ENCODE measurements at regions not wholly inside any gene's neighbourhood (a gene's known extent, or its start where the extent isn't known, plus 50 kb on each side); places are given as distances from the start of the nearest gene placed in this dataset.

DNA sequence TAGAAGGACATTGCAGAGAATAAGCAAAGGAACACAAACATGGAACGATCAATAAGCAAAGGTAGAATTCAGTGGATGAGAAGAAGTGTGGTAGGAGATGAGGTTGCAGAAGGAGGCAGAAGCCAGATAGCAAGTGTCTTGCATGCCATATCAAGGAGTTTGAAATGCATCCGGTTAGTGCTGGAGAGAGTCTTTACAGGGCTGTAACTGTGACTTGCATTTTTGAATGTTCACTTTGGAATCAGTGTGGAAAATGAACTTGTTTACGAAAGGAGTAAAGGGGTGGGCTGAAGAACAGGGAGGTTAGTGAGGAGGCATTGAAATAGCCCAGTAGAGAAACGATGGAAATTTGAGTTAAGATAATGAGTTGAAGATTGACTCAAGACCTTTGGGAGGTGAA lies 90.7 kb upstream of the MBNL2 start:
- no peak overlapping the region for H3K27ac ChIP-seq
- intact Hi-C loops (cut with DNase I): no loop called here
- no peaks in the 10 kb centered on the region for H3K27me3 ChIP-seq
- no peak for TF ChIP-seq POLR2A (IDR thresholded peaks at IDR 0.05)
- TF ChIP-seq, protein P1, sequence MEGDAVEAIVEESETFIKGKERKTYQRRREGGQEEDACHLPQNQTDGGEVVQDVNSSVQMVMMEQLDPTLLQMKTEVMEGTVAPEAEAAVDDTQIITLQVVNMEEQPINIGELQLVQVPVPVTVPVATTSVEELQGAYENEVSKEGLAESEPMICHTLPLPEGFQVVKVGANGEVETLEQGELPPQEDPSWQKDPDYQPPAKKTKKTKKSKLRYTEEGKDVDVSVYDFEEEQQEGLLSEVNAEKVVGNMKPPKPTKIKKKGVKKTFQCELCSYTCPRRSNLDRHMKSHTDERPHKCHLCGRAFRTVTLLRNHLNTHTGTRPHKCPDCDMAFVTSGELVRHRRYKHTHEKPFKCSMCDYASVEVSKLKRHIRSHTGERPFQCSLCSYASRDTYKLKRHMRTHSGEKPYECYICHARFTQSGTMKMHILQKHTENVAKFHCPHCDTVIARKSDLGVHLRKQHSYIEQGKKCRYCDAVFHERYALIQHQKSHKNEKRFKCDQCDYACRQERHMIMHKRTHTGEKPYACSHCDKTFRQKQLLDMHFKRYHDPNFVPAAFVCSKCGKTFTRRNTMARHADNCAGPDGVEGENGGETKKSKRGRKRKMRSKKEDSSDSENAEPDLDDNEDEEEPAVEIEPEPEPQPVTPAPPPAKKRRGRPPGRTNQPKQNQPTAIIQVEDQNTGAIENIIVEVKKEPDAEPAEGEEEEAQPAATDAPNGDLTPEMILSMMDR (IDR thresholded peaks at IDR 0.05): no peak
- 89 to 92% methylated on average over 4 of the region's 4 CpGs for WGBS, 2 donors
- H3K36me3 ChIP-seq: no peaks in the 10 kb centered on the region
- H3K9me3 ChIP-seq: no peaks in the 10 kb centered on the region
- H3K4me1 ChIP-seq: peaks cover 0 to 9% (median 4%) of the 10 kb centered on the region in 3 donors
- DNase-seq: no peak
- H3K4me3 ChIP-seq: no peak overlapping the region

DNA sequence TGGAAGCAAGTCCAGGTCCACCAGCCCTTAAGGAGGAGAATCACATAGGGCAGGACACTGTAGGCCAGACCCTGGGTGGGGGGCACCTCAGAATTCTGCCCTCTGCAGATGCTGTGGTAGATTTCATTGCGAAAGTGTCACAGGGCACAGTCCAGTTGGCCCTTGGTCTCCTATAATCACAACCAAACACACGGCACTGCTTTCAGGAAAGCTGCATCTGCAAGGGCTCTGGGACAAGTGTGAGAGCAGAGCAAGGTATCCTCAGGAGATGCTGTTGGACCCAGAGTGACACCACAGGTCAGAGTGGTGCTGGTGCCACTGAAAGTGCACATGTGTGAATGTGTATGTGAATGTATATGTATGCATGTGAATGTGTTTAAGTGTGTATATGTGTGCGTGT lies 88.6 kb upstream of the MBNL2 start:
- Histone ChIP-seq H3K27me3 (no peaks in the 10 kb centered on the region), H3K36me3 (no peaks in the 10 kb centered on the region), H3K9me3 (no peaks in the 10 kb centered on the region), H3K4me3 (no peak overlapping the region), H3K4me1 (no peaks in the 10 kb centered on the region), H3K27ac (no peak overlapping the region)
- DNase-seq: no peak
- TF ChIP-seq, protein P1 (IDR thresholded peaks at IDR 0.05): no peak
- no peak for TF ChIP-seq POLR2A (IDR thresholded peaks at IDR 0.05)
- WGBS, 2 donors: 80 to 91% methylated on average over 1 to 3 of the region's 3 CpGs
- intact Hi-C loops (cut with DNase I): no loop called here

DNA sequence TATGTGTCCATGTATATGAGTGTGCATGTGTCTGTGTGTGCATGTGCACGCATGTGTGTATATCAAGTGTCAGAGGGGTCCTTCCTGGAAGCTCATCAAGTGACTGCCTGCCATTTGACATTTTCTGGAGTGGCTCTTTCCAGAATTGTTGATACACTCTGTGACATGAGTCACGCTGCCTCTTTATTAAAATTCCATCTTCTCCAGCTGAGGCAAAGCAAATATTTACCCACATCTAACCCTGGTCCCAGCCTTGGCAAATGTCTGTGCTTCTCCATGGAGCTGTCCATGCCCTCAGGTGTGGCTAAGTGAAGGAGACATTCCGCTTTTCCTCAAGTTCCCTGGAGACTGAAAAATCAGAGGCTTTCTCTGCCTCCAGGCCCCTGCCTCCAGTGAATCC lies 88.2 kb upstream of the MBNL2 start:
- intact Hi-C loops (cut with DNase I): no loop called here
- DNase-seq: no peak
- no peaks in the 10 kb centered on the region for H3K27me3 ChIP-seq
- no peaks in the 10 kb centered on the region for H3K36me3 ChIP-seq
- no peak for TF ChIP-seq POLR2A (IDR thresholded peaks at IDR 0.05)
- TF ChIP-seq, protein P1 (IDR thresholded peaks at IDR 0.05): no peak
- no peak overlapping the region for H3K27ac ChIP-seq
- H3K9me3 ChIP-seq: no peaks in the 10 kb centered on the region
- H3K4me1 ChIP-seq: no peaks in the 10 kb centered on the region
- no peak overlapping the region for H3K4me3 ChIP-seq
- 74 to 76% methylated on average over 3 of the region's 3 CpGs for WGBS, 2 donors

DNA sequence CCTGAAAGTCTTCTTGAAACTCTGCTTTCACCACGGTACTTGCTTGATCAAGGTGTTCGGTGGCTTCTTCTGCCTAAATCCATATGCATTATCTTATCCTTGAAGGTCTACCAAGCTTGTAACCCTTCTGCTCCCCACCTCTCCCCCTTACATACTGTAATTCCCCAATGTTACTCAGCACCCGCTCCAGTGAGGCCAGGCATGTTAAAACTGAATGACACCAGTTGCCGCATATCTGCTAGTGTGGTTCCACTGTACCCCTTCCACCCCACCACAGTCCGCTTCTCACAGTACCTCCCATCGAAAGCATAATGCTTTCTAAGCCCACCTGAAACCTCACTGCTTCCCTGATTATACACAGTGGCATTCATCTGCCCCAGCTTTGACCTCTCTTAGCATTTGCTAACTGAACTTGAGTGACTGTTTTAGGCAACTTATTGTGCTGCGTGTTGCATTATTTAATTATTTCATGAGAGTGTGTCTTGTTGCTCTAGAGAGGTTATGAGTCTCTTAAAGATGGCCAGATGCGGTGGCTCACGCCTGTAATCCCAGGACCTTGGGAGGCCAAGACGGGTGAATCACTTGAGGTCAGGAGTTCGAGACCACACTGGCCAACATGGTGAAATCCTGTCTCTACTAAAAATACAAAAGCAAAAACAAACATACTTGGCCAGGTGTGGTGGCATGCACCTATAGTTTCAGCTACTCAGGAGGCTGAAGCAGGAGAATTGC lies 87.6 kb upstream of the MBNL2 start:
- no peaks in the 10 kb centered on the region for H3K36me3 ChIP-seq
- WGBS, 2 donors: 89 to 96% methylated on average over 7 to 11 of the region's 11 CpGs
- H3K27me3 ChIP-seq: no peaks in the 10 kb centered on the region

DNA sequence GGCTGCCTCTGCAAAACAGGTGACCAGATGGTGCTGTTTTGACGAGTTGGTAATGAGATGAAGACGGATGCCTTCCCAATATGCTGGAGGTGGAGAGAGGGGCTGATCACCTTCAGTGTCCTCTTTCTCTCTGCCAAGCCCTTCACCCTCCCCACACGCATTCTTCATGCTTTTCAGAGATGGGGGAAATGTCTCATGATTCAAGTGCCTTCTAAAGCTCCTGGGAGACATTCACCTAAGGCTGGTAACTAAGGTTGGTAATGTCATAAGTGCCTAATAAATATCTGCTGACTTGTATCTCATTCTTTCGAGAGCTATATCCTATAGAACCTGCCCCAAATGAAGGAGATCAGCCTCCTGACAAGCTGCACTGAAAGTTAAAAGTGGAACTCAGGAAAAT lies 86.2 kb upstream of the MBNL2 start:
- WGBS, 2 donors: 50 to 63% methylated on average over 4 of the region's 4 CpGs
- no peaks in the 10 kb centered on the region for H3K36me3 ChIP-seq
- DNase-seq: no peak
- intact Hi-C loops (cut with DNase I): no loop called here
- H3K9me3 ChIP-seq: no peaks in the 10 kb centered on the region
- no peaks in the 10 kb centered on the region for H3K27me3 ChIP-seq
- peaks cover 0 to 10% (median 0%) of the 10 kb centered on the region in 3 donors for H3K4me1 ChIP-seq
- no peak overlapping the region for H3K27ac ChIP-seq
- no peak overlapping the region for H3K4me3 ChIP-seq
- TF ChIP-seq, protein P1 (IDR thresholded peaks at IDR 0.05): no peak
- no peak for TF ChIP-seq POLR2A (IDR thresholded peaks at IDR 0.05)

More for the DNA sequence above, 87.6 kb upstream of the MBNL2 start:
- no peaks in the 10 kb centered on the region for H3K9me3 ChIP-seq
- intact Hi-C loops (cut with DNase I): no loop called here
- H3K27ac ChIP-seq: no peak overlapping the region
- DNase-seq: no peak
- TF ChIP-seq, protein P1 (IDR thresholded peaks at IDR 0.05): no peak
- TF ChIP-seq POLR2A (IDR thresholded peaks at IDR 0.05): no peak
- H3K4me1 ChIP-seq: no peaks in the 10 kb centered on the region
- H3K4me3 ChIP-seq: no peak overlapping the region
